ENCODE measurements at regions not wholly inside any gene's neighbourhood (a gene's known extent, or its start where the extent isn't known, plus 50 kb on each side); places are given as distances from the start of the nearest gene placed in this dataset.
A peak's percentile ranks its signal among the peaks of the same experiment; 100 is the strongest.
"Not testable (repeated sequence)": the region's sequence is repeated elsewhere in the genome, so short reads cannot be mapped to it uniquely, and the experiment has no call there.

DNA sequence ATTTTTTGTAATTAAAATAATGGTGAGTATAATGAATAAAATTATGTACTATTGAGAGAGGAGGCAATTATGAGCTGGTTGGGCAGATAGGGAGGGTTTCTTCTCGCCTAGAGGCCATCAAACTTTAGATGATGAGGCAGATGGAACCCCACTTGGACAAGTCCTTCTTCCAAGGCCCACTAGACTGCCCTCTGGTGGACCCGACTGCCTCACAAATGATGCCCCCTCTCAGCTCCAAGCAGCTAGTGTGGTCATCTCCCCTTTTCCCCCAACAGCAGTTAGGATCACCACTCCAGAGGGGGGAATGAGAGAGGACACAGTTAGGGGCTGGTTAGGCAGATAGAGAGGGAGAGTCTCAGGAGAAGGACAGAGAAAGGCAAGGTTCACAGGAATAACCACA, 348.0 kb upstream of the CDH18 start:
- peak; percentile 54 for TF ChIP-seq CTCF (IDR thresholded peaks at IDR 0.05; ENCODE audit: low read depth, low read length)
- no peaks in the 10 kb centered on the region for H3K36me3 ChIP-seq
- no peak overlapping the region for H3K4me3 ChIP-seq (ENCODE audit: low read depth, low read length)
- no peaks in the 10 kb centered on the region for H3K9me3 ChIP-seq (ENCODE audit: severe bottlenecking)
- DNase-seq, result peak; percentile 38
- no peak overlapping the region for H3K27ac ChIP-seq
- no peaks in the 10 kb centered on the region for H3K27me3 ChIP-seq (ENCODE audit: insufficient read depth, low read depth, severe bottlenecking)

- no peaks in the 10 kb centered on the region for H3K9me3 ChIP-seq (ENCODE audit: severe bottlenecking)
- H3K4me3 ChIP-seq (ENCODE audit: low read depth, low read length), result no peak overlapping the region
- DNase-seq, result no peak
- no peak for TF ChIP-seq CTCF (IDR thresholded peaks at IDR 0.05; ENCODE audit: low read depth, low read length)
- H3K36me3 ChIP-seq, result no peaks in the 10 kb centered on the region
- no peaks in the 10 kb centered on the region for H3K27me3 ChIP-seq (ENCODE audit: insufficient read depth, low read depth, severe bottlenecking)
- H3K27ac ChIP-seq, result no peak overlapping the region
Measured at GRCh38 chr5:20331826-20332225, 343.8 kb upstream of the CDH18 start.

DNA sequence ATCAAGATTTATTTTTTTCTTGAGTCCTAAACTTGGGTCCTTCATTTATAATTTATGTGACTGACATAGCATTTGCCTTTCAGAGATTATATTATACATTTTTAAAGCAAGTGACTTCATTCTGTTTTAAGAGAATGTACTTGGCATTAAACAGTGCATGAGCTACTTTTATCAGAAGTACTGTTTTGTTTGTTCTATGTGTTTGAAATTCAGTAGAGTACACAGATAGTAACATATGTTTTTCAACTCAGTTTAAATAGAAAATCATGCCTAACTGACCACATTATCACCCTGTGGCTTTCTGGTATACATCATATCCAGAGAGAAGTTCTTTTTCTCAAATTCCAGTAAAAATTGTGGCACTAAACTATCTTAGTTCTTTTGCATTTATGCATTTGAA, 335.3 kb upstream of the CDH18 start:
- Histone ChIP-seq H3K27me3 (ENCODE audit: insufficient read depth, low read depth, severe bottlenecking) (no peaks in the 10 kb centered on the region), H3K27ac (no peak overlapping the region), H3K9me3 (ENCODE audit: severe bottlenecking) (no peaks in the 10 kb centered on the region), H3K4me3 (ENCODE audit: low read depth, low read length) (no peak overlapping the region), H3K36me3 (no peaks in the 10 kb centered on the region)
- no peak for TF ChIP-seq CTCF (IDR thresholded peaks at IDR 0.05; ENCODE audit: low read depth, low read length)
- DNase-seq, result no peak

DNA sequence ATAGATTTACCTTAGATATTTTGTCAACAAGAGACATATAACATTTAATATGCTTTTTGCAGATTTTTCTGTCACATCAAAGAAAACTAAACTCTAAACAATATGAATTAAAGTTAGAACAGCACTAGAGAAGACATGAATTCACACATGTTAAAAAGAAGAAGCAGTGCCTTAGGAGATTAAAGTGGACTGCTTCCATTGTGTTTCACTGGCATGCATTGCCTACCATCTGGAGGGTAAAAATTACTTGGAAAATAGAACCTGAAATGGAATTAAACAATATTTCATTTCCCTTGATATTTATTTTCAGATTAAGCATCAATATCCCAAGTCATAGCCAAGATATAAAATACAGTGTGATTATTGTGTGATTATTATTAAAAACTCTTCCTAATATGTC, 319.4 kb upstream of the CDH18 start:
- no peak for DNase-seq
- Histone ChIP-seq H3K36me3 (no peaks in the 10 kb centered on the region), H3K9me3 (ENCODE audit: severe bottlenecking) (no peaks in the 10 kb centered on the region), H3K27ac (no peak overlapping the region), H3K27me3 (ENCODE audit: insufficient read depth, low read depth, severe bottlenecking) (no peaks in the 10 kb centered on the region), H3K4me3 (ENCODE audit: low read depth, low read length) (no peak overlapping the region)
- TF ChIP-seq CTCF (IDR thresholded peaks at IDR 0.05; ENCODE audit: low read depth, low read length), result no peak

- Histone ChIP-seq H3K27me3 (ENCODE audit: insufficient read depth, low read depth, severe bottlenecking) (no peaks in the 10 kb centered on the region), H3K9me3 (ENCODE audit: severe bottlenecking) (no peaks in the 10 kb centered on the region)
Measured at GRCh38 chr5:20305463-20305862, 317.5 kb upstream of the CDH18 start.

GRCh38 chr5:20304570-20304969, 316.6 kb upstream of the CDH18 start:
- not testable (repeated sequence) for H3K27ac ChIP-seq; H3K36me3 ChIP-seq; DNase-seq; H3K27me3 ChIP-seq (ENCODE audit: insufficient read depth, low read depth, severe bottlenecking); H3K4me3 ChIP-seq (ENCODE audit: low read depth, low read length); H3K9me3 ChIP-seq (ENCODE audit: severe bottlenecking)

More at GRCh38 chr5:20305463-20305862, 317.5 kb upstream of the CDH18 start:
- Histone ChIP-seq H3K27ac (no peak overlapping the region), H3K4me3 (ENCODE audit: low read depth, low read length) (no peak overlapping the region), H3K36me3 (no peaks in the 10 kb centered on the region)
- DNase-seq, result no peak
- TF ChIP-seq CTCF (IDR thresholded peaks at IDR 0.05; ENCODE audit: low read depth, low read length), result no peak

All from WERI-Rb-1 (cell line).